ENCODE measurements at regions not wholly inside any gene's neighbourhood (a gene's known extent, or its start where the extent isn't known, plus 50 kb on each side); places are given as distances from the start of the nearest gene placed in this dataset.

- DNase-seq (ENCODE audit: low read depth in 3 of 3), result no peak
These were observed 113.3 kb upstream of the KIF5B start for GRCh38 chr10:32169556-32169955.

GRCh38 chr10:32167450-32167849 lies 111.2 kb upstream of the KIF5B start:
- DNase-seq (ENCODE audit: low read depth in 3 of 3), result no peak

GRCh38 chr10:32166365-32166764 lies 110.1 kb upstream of the KIF5B start:
- no peak for DNase-seq (ENCODE audit: low read depth in 3 of 3)

GRCh38 chr10:32163762-32164148 lies 107.5 kb upstream of the KIF5B start:
- no peak for DNase-seq (ENCODE audit: low read depth in 3 of 3)

GRCh38 chr10:32163071-32163761 lies 107.0 kb upstream of the KIF5B start:
- DNase-seq (ENCODE audit: low read depth in 3 of 3), result no peak

GRCh38 chr10:32161586-32161985 lies 105.4 kb upstream of the KIF5B start:
- DNase-seq (ENCODE audit: low read depth in 3 of 3), result no peak

GRCh38 chr10:32160864-32161263 lies 104.6 kb upstream of the KIF5B start:
- DNase-seq (ENCODE audit: low read depth in 3 of 3), result no peak

- no peak for DNase-seq (ENCODE audit: low read depth in 3 of 3)
These were observed 103.0 kb upstream of the KIF5B start for GRCh38 chr10:32159264-32159663.

- no peak for DNase-seq (ENCODE audit: low read depth in 3 of 3)
These were observed 99.8 kb upstream of the KIF5B start for GRCh38 chr10:32156031-32156495.

- DNase-seq (ENCODE audit: low read depth in 3 of 3), result no peak
These were observed 98.9 kb upstream of the KIF5B start for GRCh38 chr10:32155075-32155516.

- no peak for DNase-seq (ENCODE audit: low read depth in 3 of 3)
These were observed 97.7 kb upstream of the KIF5B start for GRCh38 chr10:32153931-32154330.

GRCh38 chr10:32153252-32153651 lies 97.0 kb upstream of the KIF5B start:
- DNase-seq (ENCODE audit: low read depth in 3 of 3), result no peak

GRCh38 chr10:32151871-32152270 lies 95.6 kb upstream of the KIF5B start:
- no peak for DNase-seq (ENCODE audit: low read depth in 3 of 3)

- DNase-seq (ENCODE audit: low read depth in 3 of 3), result no peak
These were observed 94.4 kb upstream of the KIF5B start for GRCh38 chr10:32150532-32151101.

- peak; percentile 10 to 23 (median 15) for DNase-seq (ENCODE audit: low read depth in 3 of 3)
These were observed 93.2 kb upstream of the KIF5B start for GRCh38 chr10:32149252-32149955.

GRCh38 chr10:32148864-32149251 lies 92.6 kb upstream of the KIF5B start:
- DNase-seq (ENCODE audit: low read depth in 3 of 3), result no peak

GRCh38 chr10:32147730-32148129 lies 91.5 kb upstream of the KIF5B start:
- DNase-seq (ENCODE audit: low read depth in 3 of 3), result no peak

- no peak for DNase-seq (ENCODE audit: low read depth in 3 of 3)
These were observed 89.9 kb upstream of the KIF5B start for GRCh38 chr10:32146166-32146565.

GRCh38 chr10:32144817-32145688 lies 88.8 kb upstream of the KIF5B start:
- no peak for DNase-seq (ENCODE audit: low read depth in 3 of 3)

- no peak for DNase-seq (ENCODE audit: low read depth in 3 of 3)
These were observed 87.2 kb upstream of the KIF5B start for GRCh38 chr10:32143302-32143847.

GRCh38 chr10:32142646-32143045 lies 86.4 kb upstream of the KIF5B start:
- no peak for DNase-seq (ENCODE audit: low read depth in 3 of 3)
